NCI-H2171 treated with DMSO at 0.1 percent for 48 hours (cell line): ENCODE measurements at regions not wholly inside any gene's neighbourhood (a gene's known extent, or its start where the extent isn't known, plus 50 kb on each side); places are given as distances from the start of the nearest gene placed in this dataset.

ENCODE experiments used
- DNase-seq: peaks from one replicate; lab custom pipeline; 2025; lab: John Stamatoyannopoulos, UW

GRCh38 chr4:13930155-13930554, 302.6 kb upstream of the BOD1L1 start:
- DNase-seq: no peak

GRCh38 chr4:13933191-13933590, 305.7 kb upstream of the BOD1L1 start:
- no peak for DNase-seq

- DNase-seq: no peak
These were observed 310.8 kb upstream of the BOD1L1 start for GRCh38 chr4:13938299-13938698.

GRCh38 chr4:13940921-13941320, 313.4 kb upstream of the BOD1L1 start:
- no peak for DNase-seq

GRCh38 chr4:13942977-13943376, 315.5 kb upstream of the BOD1L1 start:
- no peak for DNase-seq

- peak; percentile 62 for DNase-seq
These were observed 316.6 kb upstream of the BOD1L1 start for GRCh38 chr4:13944095-13944511.

- no peak for DNase-seq
These were observed 320.4 kb upstream of the BOD1L1 start for GRCh38 chr4:13947921-13948320.

GRCh38 chr4:13950491-13950890, 323.0 kb upstream of the BOD1L1 start:
- no peak for DNase-seq

GRCh38 chr4:13953083-13953482, 325.6 kb upstream of the BOD1L1 start:
- no peak for DNase-seq

GRCh38 chr4:13955551-13955950, 328.0 kb upstream of the BOD1L1 start:
- DNase-seq: no peak

- no peak for DNase-seq
These were observed 329.4 kb upstream of the BOD1L1 start for GRCh38 chr4:13956947-13957346.

- no peak for DNase-seq
These were observed 330.3 kb upstream of the BOD1L1 start for GRCh38 chr4:13957871-13958270.

GRCh38 chr4:13963601-13964000, 336.1 kb upstream of the BOD1L1 start:
- no peak for DNase-seq

GRCh38 chr4:13966231-13967195, 339.0 kb upstream of the BOD1L1 start:
- DNase-seq: no peak

GRCh38 chr4:13968723-13969122, 341.2 kb upstream of the BOD1L1 start:
- DNase-seq: no peak

- DNase-seq: no peak
These were observed 342.8 kb upstream of the BOD1L1 start for GRCh38 chr4:13970349-13970748.

GRCh38 chr4:13977746-13978145, 350.2 kb upstream of the BOD1L1 start:
- DNase-seq: no peak

- DNase-seq: no peak
These were observed 353.1 kb upstream of the BOD1L1 start for GRCh38 chr4:13980317-13981310.

- no peak for DNase-seq
These were observed 354.0 kb upstream of the BOD1L1 start for GRCh38 chr4:13981499-13981898.

GRCh38 chr4:13982010-13982409, 354.5 kb upstream of the BOD1L1 start:
- no peak for DNase-seq

GRCh38 chr4:13983189-13983790, 355.8 kb upstream of the BOD1L1 start:
- DNase-seq: no peak
